ENCODE measurements at regions not wholly inside any gene's neighbourhood (a gene's known extent, or its start where the extent isn't known, plus 50 kb on each side); places are given as distances from the start of the nearest gene placed in this dataset.
A peak's percentile ranks its signal among the peaks of the same experiment; 100 is the strongest.
"Not testable (repeated sequence)": the region's sequence is repeated elsewhere in the genome, so short reads cannot be mapped to it uniquely, and the experiment has no call there.

DNA sequence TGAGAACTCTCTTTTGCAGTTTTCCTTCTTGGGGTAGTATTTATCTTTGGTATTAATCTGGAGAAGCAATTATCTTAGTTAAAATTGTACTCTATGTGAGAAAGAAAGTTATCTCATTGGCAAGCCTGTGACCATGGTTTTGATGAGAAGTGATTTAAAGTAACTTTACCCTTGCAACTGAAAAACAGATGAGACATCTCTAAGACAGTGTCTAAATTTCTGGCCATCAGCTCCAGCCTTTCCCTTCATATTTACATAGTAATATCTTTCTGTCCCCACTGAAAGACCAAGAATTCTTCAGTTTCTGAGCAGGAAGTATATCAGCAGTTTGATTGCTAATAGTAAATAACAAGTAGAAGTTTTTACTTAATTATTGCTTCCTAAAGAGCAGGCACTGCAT, 386.1 kb upstream of the SYNCRIP start:
- DNase-seq = no peak

DNA sequence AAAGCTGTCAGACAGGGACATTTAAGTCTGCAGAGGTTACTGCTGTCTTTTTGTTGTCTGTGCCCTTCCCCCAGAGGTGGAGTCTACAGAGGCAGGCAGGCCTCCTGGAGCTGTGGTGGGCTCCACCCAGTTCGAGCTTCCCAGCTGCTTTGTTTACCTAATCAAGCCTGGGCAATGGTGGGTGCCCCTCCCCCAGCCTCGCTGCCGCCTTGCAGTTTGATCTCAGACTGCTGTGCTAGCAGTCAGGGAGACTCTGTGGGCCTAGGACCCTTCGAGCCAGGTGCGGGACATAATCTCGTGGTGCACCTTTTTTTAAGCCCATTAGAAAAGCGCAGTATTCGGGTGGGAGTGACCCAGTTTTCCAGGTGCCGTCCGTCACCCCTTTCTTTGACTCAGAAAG, 384.2 kb upstream of the SYNCRIP start:
- DNase-seq = not testable (repeated sequence)

DNA sequence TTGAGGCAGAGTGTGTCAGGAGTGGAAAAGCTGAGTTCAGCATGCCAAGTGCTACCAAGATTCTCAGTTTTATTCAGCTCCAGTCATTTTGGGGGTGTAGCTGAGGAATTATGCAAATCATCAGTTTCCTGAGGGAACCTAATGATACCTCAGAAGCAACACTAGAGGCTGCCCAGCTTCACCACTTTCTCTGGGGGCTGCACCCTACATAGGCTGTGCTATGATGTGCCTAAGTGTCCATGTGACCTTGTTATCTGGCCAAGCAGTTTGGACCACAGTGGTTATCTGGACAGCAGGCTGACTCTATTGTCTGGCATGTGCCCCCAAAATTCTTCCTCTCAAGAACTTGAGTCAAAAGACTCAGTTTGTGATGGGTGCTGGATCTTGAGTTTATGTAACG, 374.6 kb upstream of the SYNCRIP start:
- DNase-seq = no peak

DNA sequence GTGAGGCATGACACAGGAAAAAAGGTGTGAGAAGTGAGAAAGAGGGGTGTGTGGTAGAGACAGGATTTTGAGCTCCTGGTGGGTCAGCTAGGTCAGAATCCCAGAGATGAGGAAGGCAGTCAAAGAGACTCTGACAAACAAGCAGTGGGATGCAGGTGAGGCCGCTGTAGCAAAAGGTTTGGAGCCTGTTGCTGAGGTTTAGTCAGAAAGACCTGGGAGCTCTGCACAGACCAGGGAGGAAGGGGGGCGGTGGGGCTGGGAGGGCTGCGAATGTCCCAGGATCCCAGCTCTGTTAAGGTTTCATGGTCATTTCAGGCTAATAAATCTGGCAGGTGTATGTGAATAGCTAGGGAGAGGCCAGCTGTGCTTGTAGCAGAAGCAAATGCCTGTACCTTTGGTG, 373.9 kb upstream of the SYNCRIP start:
- no peak for DNase-seq

DNA sequence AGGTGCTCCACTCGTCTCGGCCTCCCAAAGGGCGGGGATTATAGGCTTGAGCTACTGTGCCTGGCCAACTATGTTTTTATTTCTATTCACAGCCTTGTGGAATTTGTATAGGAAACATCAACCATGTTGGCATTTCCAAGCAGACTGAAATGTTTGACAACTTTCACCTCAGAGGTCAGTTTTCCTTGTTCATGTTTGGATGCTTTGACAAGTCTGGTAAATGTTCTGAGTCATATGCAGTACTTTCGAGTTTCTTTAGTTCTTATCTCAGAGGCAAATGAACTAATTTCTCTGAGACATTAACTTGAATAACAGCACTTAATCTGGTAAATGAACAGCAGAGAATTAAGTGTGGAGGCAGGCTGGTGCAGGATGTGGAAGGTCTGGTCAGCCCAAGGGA, 373.4 kb upstream of the SYNCRIP start:
- no peak for DNase-seq

DNA sequence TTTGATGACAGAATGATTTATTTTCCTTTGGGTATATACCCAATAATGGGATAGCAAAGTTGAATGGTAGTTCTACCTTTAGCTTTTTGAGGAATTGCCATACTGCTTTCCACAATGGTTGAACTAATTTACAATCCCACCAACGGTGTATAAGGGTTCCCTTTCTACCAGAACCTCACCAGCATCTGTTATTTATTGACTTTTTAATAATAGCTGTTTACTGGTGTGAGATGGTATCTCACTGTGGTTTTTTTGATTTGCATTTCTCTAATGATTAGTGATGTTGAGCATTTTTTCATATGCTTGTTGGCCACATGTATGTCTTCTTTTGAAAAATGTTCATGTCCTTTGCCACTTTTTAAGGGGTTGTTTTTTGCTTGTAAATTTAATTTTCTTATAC, 370.3 kb upstream of the SYNCRIP start:
- not testable (repeated sequence) for DNase-seq

DNA sequence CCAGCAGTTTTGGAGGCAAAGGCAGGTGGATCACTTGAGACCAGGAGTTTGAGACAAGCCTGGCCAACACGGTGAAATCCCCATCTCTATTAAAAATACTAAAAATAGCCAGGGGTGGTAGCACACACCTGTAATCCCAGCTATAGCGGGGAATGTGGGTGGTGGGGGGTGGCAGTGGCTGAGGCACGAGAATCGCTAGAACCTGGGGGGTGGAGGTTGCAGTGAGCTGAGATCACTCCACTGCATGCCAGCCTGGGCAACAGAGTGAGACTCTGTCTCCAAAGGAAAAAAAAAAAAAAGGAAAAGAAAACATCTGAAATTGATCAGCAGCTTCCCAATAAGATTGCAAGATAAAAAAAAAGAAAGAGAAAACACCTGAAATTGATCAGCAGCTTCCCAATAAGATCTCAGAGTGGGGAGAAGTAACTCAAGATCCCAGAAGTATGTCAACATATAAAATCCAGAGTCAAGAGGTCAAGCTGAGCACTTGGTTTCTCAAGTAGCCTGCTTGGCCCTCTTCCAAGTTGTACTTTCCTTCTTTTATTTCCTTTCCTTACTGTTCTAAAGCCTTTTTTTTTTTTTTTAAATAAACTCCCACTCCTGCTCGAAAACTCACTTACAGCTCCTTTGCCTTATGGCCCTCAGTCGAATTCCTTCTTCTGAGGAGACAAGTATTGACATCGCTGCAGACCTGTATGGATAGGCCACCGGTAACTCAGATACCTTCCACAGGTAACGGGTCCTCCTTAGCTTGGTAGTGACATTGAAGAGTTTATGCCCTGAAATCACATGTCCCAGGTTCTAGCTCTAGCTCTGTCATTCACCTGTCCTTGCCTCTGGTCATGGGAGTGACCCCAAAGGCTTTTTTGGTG, 368.5 kb upstream of the SYNCRIP start:
- DNase-seq = peak; percentile 2

DNA sequence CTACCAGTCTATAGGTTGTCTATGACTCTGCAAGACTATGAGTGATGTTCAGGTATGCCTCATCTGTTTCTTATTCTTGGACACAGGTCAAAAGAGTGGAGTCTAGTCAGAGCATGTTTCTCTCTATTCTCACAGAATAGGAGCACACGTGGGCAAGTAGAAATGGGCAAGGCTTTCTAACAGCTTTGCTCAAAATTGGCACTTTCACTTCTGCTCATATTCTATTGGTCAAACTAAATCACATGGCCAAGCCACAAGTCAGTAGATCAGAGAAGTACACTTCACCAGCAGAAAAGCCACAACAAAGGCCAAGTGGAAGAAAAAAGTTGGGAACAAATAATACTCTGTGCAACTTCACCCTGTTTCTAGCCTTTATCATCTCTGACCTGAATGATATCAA, 354.5 kb upstream of the SYNCRIP start:
- no peak for DNase-seq

DNA sequence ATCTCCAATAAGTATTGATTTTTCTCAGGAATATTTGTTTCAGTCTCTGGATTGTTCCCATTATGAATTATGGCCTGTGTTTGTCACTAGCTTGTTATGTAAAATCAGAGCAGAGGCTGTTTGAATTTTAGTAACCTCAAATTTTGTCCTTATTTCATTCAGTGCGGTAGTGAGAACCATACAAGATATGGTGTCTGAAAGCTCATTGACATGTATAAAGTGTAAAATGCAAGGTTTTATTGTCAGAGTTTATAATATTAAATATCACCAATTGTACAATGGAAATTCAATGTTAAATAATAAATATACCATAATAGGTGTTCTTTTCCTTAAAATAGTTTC, 353.3 kb upstream of the SYNCRIP start:
- no peak for DNase-seq

DNA sequence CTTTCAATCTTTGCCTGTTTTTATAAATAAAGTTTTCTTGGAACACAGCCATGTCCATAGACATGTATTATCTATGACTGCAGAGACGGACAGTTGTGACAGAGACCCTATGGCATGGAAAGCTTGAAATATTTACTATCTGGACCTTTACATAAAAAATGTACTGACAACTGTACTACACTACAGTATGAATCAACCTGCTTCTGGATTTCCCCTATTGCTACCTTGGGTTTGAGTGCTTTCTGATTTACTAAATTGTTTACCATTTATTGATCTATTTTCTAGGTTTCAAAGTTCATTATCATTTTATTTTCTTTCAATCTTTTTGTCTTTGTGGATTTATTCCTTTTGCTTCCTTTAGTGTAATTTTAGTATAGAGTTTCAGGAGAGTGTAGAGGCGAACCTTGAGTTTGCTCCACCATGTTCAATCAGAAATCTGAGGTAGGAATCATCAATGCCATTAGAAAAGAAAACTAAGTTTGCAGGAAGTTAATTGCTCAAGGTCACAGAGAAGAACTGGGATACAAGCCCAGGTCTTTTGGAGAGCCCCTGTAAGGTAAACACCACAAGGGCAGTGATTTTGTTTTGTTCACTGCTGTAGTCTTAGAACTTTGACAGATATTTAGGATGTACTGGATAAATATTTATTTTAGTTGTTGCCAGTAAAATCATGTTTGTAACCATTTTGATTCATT, 352.8 kb upstream of the SYNCRIP start:
- DNase-seq = no peak

DNA sequence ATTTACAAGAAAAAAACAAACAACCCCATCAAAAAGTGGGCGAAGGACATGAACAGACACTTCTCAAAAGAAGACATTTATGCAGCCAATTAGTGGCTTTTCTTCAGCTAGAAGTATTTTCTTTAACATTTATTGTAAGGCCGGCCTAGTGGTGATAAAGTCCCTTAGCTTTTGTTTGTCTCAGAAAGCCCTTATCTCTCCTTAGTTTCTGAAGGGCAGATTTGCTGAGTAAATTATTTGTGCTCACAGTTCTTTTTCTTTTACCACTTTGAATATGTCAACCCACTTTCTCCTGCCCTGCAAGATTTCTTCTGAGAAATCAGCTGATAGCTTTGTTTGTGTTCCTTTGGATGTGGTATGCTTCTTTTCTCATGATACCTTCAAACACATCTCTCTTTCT, 344.0 kb upstream of the SYNCRIP start:
- no peak for DNase-seq

DNA sequence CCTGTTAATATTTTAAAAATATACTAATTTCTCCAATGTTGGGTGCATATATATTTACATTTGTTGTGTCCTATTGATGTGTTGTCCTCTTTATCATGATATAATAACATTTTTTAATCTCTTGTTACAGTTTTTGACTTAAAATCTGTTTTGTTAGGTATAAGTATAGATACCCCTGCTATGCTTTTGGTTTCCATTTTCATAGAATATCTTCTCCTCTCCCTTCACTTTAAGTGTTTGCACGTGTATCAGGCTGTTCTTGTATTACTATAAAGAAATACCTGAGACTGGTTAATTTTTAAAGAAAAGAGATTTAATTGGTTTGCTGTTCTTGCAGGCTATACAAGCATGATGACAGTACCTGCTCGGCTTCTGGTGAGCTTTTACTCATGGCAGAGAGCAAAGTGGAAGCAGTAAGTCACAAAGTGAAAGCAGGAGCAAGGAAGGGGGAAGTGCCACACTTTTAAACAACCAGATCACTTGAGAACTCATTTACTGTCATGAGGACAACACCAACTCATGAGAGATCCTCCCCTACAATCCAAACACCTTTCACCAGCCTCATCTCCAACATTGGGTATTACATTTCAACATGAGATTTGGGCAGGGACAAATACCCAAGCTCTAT, 340.5 kb upstream of the SYNCRIP start:
- no peak for DNase-seq

DNA sequence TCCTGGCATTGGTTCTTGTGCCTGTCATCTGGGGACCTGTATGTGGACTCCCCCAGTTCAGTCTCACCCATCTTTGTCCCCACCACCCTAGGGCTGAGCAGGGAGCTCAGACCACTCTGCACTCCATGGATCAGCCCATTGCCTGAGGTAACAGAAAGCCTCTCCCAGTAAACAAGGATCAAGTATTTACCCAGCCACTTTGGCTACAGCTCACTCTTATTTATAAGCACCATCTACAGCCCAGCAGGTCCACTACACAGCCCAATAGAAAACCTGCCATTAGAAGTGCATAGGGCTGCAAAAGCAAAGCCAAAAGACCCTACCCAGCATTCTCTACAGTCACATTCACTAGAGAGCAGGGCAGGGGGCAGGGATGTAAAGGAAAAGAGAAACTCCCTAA, 335.0 kb upstream of the SYNCRIP start:
- DNase-seq = no peak

DNA sequence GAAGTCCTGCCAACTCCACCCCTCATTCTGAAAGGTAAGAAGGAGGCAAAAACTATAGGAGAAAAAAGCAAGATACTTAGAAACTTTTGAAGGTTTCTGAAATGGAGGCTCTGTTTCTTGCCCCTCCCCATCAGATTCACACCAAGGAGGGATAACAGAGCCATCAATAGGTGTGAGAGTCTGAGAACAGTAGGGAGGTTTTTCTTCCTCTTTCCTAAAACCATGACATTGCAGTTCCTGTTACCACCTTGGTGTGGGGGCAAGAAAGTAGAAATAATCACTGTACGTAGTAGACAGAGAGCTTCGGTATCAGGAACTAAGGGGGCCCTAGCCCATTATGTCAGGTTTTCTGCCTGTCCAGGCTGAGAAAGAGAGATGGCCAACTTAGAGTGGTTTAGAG, 333.3 kb upstream of the SYNCRIP start:
- DNase-seq = no peak

DNA sequence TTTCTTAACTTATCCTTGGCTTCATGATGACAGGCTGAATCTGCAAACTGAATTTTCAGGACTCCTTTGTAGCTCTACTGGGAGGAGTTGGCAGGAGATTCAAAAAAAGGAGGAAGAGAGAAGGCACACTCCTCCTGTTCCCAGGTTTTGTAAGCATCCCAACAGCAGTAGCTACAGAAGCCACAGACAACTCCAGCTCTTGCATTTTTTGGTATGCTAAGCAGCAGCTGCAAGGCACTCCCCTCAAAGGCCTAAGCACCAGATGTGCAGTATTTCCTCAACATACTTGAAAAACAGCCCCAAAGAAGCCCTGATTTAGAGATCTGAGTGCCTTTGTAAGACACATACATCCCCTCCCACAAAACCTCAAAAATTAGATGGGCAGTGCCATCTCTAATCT, 328.6 kb upstream of the SYNCRIP start:
- DNase-seq = no peak

DNA sequence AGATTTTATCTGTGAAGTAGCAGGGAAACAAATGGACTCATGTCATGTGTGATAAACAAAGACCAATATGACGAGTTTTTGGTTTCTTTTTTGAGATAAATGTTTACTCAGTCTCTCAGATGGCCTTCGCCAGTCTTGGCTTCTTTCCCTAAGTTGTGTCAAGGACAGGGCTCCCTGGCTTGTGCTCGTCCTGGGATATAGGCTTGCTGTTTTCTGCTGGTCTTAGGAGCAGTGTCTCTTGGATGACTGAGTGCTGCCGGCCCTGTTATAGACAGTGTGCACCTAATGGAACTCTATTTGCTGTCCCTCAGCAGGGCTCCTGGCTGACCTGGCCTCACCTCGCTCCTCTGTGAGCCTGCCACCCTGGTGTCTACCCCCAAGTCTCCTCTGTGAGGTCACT, 324.1 kb upstream of the SYNCRIP start:
- no peak for DNase-seq

DNA sequence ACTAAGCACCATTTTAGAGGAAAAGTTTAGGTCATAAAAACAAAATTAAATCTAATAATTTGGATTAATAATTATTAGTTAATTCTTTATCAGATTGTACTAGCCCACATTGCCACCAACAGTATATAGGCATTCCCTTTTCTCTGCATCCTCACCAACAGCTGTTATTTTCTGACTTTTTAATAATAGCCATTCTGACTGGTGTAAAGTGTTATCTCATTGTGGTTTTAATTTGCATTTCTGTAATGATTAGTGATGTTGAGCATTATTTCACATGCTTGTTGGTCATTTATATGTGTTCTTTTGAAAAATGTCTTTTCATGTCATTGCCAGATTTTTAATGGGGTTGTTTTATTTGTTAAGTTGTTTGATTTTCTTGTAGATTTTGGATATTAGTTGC, 319.1 kb upstream of the SYNCRIP start:
- DNase-seq = no peak

DNA sequence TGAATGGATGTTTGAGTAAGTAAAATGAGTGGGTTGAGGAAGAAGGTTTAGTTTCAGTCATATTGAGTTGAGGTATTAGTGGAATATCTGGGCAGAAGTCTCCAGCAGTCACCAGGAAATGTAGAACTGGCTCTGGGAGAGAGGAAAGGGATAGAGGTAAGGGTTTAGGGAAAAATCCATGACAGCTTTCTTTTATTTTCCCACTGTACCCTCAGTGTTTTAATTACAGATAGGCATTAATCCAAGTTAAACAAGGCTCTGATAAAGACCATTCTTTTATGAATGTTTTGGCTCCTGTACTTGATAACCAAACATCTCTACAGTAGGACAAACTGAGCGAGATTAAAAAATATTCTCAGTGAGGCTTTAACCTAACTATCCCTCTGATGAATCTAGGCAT, 318.4 kb upstream of the SYNCRIP start:
- DNase-seq = no peak

DNA sequence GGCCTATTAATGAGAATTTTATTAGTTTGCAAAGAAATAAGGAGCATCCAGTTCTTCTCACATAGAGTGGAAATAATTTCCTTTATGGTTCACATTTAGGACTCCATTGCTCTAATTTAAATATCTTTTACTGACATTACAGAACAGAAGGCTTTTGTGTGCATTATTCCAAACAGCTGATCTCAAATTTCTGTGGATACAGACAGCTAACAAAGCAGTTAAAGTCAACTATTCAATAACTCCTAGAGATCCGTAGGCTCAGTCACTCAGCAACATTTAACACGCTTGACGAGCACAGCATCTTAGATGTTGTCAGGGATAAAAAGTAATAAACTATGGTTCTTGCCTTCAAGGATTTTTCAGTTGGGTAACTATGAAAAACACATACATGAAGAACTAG, 305.8 kb upstream of the SYNCRIP start:
- DNase-seq = no peak

DNA sequence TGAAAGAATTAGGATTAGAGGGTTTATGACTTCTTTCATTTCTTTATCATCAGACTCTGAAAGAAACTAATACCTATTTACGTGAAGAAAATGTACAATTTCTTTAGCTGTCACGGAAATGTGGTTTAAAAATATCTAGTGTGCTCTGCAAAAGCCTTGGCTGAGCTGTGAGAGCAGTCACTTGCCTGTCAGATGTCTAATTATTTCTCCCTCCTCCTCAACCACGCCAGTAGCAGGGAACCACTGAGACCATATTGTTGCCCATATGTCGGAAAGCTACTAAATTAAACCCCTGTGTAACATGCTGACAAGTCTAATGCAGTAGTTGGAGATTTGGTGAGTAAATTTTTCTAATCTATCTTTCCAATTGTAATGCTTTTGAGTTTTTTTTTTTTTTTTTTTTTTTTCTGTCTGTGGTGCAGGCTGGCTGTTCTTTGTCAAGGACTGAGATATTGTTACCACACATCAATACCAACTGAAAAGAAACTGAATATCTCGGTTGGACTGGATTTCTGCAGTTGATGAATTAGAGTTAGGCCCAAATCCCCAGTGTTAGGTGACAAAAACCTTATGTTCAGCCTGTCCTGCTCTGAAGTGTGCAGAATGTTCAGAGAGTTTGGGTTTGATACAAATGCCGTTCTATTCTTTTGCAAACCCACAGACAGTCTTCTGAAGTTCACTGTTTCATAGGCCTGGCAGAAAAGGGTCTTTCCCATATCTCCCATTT, 302.9 kb upstream of the SYNCRIP start:
- DNase-seq = no peak

DNA sequence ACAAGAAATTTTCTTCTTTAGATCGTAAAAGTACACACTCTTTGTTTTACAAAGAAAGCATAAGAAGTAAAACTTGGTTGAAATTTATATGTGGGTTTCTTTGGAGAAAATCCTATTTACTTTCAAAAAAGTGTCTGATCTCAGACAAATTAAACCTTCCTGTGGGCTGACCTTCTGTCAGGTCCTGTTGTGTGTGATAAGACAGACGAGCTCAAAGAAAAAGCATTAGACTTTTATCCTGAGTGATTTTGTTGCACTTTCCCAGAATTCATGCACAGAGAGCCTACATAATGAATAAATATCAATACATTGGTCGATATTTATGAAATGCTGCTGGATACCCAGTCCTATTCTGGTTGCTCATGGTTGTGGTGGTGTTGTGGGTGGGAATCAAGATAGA, 302.1 kb upstream of the SYNCRIP start:
- no peak for DNase-seq

DNA sequence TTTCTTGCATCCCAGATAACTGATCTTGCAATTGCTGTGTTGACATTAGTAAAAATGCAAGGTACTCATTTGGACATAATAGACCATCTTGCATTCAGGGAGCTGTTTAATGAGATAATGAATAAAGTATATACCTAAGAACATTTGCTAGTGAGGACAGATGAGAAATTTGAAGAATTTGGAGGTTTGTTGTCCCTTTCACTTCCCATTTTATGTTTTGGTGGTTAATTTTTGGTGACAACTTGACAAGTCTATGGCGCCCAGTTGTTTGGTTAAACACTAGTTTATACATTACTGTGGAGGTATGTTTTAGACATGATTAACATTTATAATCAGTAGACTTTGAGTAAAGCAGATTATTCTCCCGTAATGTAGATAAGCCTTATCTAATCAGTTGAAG, 300.2 kb upstream of the SYNCRIP start:
- DNase-seq = no peak

DNA sequence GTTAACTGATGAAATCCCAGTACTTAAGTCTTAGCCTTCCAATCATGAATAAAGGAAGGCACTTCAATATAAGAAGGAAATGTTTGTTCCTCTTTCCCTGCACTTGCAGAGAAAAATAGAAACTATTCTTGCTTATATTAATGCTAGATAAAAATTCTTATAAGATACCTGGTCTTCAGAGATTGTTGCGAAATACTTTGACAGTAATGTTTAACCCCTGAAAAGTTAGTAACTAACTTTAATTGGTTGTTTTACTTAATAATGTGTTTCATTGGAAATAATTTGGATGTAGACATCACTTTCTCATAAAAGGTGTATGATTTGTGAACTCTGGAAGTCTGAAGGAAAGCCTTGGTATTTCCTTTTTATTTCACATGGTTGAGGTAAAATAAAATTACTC, 294.2 kb upstream of the SYNCRIP start:
- DNase-seq = no peak

DNA sequence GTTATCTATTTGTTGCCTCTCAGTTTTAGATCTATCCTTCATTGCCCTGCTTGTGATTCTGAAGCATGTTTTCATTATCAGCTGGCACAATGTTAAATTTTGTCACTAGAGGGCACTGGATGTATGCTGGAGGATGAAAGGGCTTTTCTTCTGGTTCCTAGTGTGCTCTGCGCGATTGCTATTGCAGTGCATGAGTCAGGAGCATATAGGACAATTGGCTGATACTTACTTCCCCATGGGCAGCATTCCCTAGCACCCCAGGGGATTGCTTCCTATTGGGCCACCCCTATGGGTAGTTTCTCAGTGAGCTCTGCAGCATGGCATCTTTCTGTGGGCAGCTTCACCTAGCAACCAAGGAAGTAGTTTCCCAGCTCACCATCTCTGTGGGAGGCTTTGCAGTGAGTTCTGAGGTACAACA, 280.3 kb upstream of the SYNCRIP start:
- no peak for DNase-seq

All from DMS79 treated with DMSO at 0.1 percent for 48 hours (cell line).